Naive B cell (primary cell): ENCODE measurements at regions not wholly inside any gene's neighbourhood (a gene's known extent, or its start where the extent isn't known, plus 50 kb on each side); places are given as distances from the start of the nearest gene placed in this dataset.

ENCODE experiments used
- ATAC-seq, 2 donors: fragments of 150-1000 bp; cut with Tn5 transposase; 2 replicates each; pipeline ENCODE4 v1.10.0; 2021; ENCODE audit warnings: low read depth in 2 of 2, mild to moderate bottlenecking in 2 of 2, moderate library complexity in 2 of 2
- DNase-seq: peaks from one replicate; pipeline ENCODE4 v3.0.0; 2022
- H3K27ac Mint-ChIP-seq, 6 donors: one replicate each; pipeline ENCODE4 v1.8.0; 2020 to 2022; ENCODE audit warnings: mild to moderate bottlenecking in 6 of 6, mixed read lengths in 6 of 6, moderate library complexity in 5 of 6, inconsistent platforms in 2 of 6
- H3K27me3 Mint-ChIP-seq, 3 donors: one replicate each; pipeline ENCODE4 v1.8.0; 2021 to 2022; ENCODE audit warnings: mixed read lengths in 3 of 3, mild to moderate bottlenecking in 1 of 3
- H3K36me3 Mint-ChIP-seq, 2 donors: one replicate each; pipeline ENCODE4 v1.8.0; 2020 to 2022; ENCODE audit warnings: mixed read lengths in 2 of 2, inconsistent platforms in 1 of 2, mild to moderate bottlenecking in 1 of 2
- H3K4me1 Mint-ChIP-seq, 3 donors: one replicate each; pipeline ENCODE4 v1.8.0; 2020 to 2022; ENCODE audit warnings: mixed read lengths in 3 of 3, inconsistent platforms in 1 of 3, mild to moderate bottlenecking in 1 of 3, moderate library complexity in 1 of 3
- H3K4me3 Mint-ChIP-seq, 8 donors: one replicate each; pipeline ENCODE4 v1.8.0; 2020 to 2022; ENCODE audit warnings: mild to moderate bottlenecking in 8 of 8, mixed read lengths in 8 of 8, moderate library complexity in 8 of 8, inconsistent platforms in 2 of 8
- H3K9me3 Mint-ChIP-seq, 7 donors: one replicate each; pipeline ENCODE4 v1.8.0; 2020 to 2022; ENCODE audit warnings: mixed read lengths in 7 of 7, mild to moderate bottlenecking in 5 of 7, inconsistent platforms in 2 of 7, moderate library complexity in 1 of 7

DNA sequence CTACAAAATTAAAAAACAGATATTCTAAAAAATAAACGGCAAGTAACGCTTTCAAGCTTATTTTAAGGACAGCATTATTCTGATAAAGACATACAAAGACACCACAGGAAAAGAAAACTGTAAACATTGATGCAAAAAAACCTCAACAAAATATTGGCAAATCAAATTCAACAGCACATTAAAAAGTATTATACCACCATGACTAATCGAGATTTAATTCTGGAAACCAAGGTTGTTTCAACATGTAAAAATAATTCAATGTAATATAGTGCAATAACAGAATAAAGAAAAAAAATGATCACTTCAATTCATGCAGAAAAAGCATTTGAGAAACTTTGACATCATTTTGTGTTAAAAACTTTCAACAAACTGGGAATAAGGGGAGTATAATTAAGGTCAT is 1323.2 kb downstream of the FSCB start:
- no peak overlapping the region for H3K27ac Mint-ChIP-seq
- DNase-seq (no peak), ATAC-seq (no peak)
- H3K9me3 Mint-ChIP-seq, result peaks cover 0 to 11% (median 0%) of the 10 kb centered on the region in 7 donors
- H3K4me3 Mint-ChIP-seq, result no peak overlapping the region
- H3K4me1 Mint-ChIP-seq, result no peaks in the 10 kb centered on the region
- H3K27me3 Mint-ChIP-seq, result no peaks in the 10 kb centered on the region
- no peaks in the 10 kb centered on the region for H3K36me3 Mint-ChIP-seq

DNA sequence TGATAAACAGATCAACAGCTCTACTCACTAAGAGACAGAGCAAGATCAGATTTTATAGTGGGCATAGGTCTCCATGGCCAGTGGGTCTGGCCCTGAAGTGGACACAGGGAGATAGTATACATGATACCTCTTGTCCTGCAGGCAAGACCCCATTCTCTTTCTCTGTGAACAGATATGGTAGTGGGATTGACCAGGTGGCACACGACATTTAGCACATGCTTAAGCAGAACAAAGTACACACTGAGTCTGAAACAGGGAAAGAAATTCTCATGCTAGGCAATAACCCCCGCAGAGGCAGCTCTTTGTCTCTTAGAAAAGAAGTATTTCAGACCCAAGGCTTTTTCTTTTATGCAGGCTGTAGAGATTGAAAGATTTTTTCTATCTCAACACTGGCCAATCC is 1331.2 kb downstream of the FSCB start:
- Mint-ChIP-seq H3K4me3 (no peak overlapping the region), H3K9me3 (peaks cover 0 to under 1% (median 0%) of the 10 kb centered on the region in 7 donors), H3K27me3 (no peaks in the 10 kb centered on the region), H3K4me1 (no peaks in the 10 kb centered on the region), H3K36me3 (no peaks in the 10 kb centered on the region), H3K27ac (no peak overlapping the region)
- ATAC-seq (no peak), DNase-seq (no peak)

DNA sequence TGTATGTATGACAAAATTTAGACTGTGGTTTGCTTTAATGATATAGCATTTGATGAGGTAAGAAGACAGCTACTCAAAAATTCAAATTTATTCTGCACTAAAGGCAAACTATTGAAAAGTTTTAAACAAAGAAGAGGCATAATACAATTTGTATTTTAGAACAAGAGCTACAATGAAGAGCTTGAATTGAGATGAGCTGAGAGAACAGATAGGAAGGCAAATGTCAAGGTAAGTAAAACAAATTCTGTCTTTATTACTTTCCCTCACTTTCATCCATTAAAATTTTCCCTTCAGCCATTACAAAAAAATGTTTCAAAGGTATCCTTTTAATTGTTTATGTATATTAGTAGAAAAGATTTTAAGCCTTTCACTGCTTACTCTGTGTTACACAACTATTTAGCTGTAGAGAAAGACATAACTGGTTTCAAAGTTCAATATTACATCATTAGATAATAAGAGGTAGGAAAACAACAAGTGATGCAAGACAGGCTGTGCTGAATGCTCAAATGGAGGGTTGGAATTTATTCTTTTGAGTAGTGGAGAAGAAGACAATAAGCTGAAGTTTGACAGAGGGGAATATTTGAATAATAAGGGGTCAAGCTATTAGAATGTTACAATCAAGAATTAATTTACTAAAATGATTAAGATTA is 1334.1 kb downstream of the FSCB start:
- ATAC-seq (no peak), DNase-seq (no peak)
- Mint-ChIP-seq H3K27ac (no peak overlapping the region), H3K36me3 (no peaks in the 10 kb centered on the region), H3K27me3 (no peaks in the 10 kb centered on the region), H3K4me1 (no peaks in the 10 kb centered on the region), H3K9me3 (peaks cover 0 to 3% (median 0%) of the 10 kb centered on the region in 7 donors), H3K4me3 (no peak overlapping the region)

DNA sequence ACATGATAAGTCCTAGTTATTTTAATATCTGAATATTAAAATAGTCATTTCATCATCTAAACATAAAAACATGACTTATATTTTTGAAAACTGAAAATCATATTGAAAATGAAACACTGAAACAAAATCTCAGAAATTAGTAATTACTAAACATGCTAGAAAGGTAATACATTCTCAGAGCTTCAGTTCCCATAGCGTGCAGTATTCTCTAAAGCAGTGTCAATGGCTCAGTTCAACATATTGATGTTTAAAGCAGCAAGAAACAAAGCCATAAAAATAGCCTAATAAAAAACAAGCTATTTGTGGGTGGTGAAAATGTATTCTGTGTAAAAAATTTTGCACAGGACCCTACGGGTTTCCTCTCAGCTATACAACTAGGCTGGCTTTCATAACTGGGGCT is 1337.4 kb downstream of the FSCB start:
- ATAC-seq (no peak), DNase-seq (no peak)
- H3K9me3 Mint-ChIP-seq, result peaks cover 0 to 3% (median 0%) of the 10 kb centered on the region in 7 donors
- no peak overlapping the region for H3K27ac Mint-ChIP-seq
- H3K36me3 Mint-ChIP-seq, result no peaks in the 10 kb centered on the region
- no peaks in the 10 kb centered on the region for H3K4me1 Mint-ChIP-seq
- no peaks in the 10 kb centered on the region for H3K27me3 Mint-ChIP-seq
- H3K4me3 Mint-ChIP-seq, result no peak overlapping the region

DNA sequence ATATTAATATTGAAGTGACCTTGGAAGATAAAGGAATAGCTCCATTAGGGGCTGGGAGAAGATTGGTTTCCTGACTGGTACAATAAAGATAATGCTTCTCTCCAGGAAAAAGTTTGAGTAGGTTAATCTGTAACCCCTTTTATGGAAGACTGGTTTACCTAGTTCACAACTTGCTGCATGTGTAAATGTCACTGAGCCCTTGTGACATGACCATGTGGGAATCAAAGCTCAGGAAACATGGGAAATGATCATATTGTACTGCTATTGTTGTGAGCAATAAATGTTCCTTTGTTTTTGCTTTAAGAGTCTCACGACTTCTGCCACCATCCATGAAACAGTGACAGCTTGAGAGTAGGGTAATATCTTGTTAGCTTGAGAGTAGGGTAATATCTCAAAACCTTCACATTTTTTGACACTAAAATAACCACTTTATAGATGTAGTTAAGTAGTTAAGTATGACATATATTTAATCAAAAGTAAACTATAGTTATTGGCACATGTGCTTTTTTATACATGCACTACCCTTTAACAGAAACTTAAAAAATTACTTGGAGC is 1338.6 kb downstream of the FSCB start:
- Mint-ChIP-seq H3K36me3 (no peaks in the 10 kb centered on the region), H3K4me1 (no peaks in the 10 kb centered on the region), H3K4me3 (no peak overlapping the region), H3K27ac (no peak overlapping the region), H3K9me3 (peaks cover 0 to 4% (median 0%) of the 10 kb centered on the region in 7 donors), H3K27me3 (no peaks in the 10 kb centered on the region)
- ATAC-seq, result no peak
- DNase-seq, result no peak

DNA sequence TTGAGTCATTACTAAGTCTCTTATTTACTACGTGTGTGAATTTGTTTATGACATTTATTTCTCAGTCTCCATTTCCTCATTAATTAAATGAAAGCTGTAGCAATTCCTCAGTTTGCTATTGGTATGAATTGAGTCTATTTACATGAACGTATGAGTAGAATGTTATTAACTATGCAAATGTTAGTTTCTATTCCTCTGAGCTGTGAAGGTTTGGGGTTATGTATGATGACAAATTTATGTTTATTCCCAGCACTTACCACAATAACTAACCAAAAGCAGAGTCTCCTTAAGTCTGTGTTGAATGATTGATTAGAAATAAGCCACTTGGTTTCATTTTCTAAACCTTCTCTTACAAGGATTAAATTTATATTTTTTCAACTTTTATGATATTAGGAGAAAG is 1340.9 kb downstream of the FSCB start:
- no peak for DNase-seq
- no peak overlapping the region for H3K4me3 Mint-ChIP-seq
- no peak overlapping the region for H3K27ac Mint-ChIP-seq
- H3K9me3 Mint-ChIP-seq, result peaks cover 0 to 4% (median 0%) of the 10 kb centered on the region in 7 donors
- H3K4me1 Mint-ChIP-seq, result no peaks in the 10 kb centered on the region
- H3K36me3 Mint-ChIP-seq, result no peaks in the 10 kb centered on the region
- no peaks in the 10 kb centered on the region for H3K27me3 Mint-ChIP-seq
- ATAC-seq, result no peak

DNA sequence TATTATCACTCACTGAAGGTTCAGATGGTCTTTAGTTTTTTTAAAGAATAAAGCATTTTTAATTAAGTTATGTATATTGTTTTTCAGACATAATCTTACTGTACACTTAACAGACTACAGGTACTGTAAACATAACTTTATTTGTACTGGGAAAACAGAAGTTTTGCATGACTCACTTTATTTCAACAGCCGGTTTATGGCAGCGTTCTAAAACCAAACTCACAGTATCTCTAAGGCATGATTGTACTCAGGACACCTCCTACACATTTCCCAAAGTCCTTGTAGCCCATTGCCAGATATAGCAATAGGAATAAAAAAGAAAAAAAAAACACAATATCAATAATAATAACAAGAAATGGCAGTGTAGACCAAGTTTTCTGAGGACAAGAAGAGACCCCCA is 1341.4 kb downstream of the FSCB start:
- DNase-seq (no peak), ATAC-seq (no peak)
- no peak overlapping the region for H3K27ac Mint-ChIP-seq
- no peaks in the 10 kb centered on the region for H3K27me3 Mint-ChIP-seq
- H3K36me3 Mint-ChIP-seq, result no peaks in the 10 kb centered on the region
- H3K9me3 Mint-ChIP-seq, result peaks cover 0 to 4% (median 0%) of the 10 kb centered on the region in 7 donors
- H3K4me1 Mint-ChIP-seq, result no peaks in the 10 kb centered on the region
- H3K4me3 Mint-ChIP-seq, result no peak overlapping the region

DNA sequence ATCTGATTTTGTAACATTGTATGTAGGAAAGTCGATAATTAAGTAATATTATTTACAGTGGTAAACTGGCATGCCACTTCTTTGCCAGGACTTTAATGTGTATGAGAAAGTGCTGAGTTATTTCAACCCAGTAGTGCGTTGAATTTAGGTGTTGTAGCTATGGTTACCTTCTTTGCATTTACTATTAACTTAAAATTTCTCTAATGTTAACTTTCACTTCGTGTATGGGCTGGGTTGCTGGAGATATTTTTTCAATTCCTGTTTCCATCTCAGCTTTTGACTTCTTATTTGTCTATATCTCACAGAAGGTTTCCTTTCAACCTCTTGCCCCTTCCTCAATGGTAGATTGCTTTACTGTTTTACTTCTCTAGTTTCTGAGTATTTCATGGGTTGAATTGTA is 1345.6 kb downstream of the FSCB start:
- ATAC-seq, result no peak
- Mint-ChIP-seq H3K9me3 (peaks cover 0 to 7% (median 0%) of the 10 kb centered on the region in 7 donors), H3K4me1 (no peaks in the 10 kb centered on the region)

DNA sequence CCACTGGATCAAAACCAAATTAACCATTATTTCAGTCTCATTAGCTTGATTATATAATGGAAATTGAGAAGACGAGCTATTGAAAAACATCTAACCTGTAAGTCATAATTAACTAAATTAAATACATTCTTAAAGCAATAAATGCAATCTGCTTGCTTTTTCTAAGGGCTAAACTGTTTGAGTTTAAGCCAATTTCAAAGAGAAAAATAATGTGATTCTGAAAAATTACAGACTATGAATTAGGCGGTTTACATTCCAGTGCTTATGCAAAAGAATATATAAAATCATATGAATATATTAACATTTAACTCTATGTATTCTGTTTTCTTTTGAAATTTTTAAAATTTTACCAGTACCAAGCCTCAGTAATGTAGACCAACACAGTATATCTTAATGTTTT is 1349.4 kb downstream of the FSCB start:
- no peaks in the 10 kb centered on the region for H3K36me3 Mint-ChIP-seq
- H3K4me3 Mint-ChIP-seq, result no peak overlapping the region
- no peaks in the 10 kb centered on the region for H3K27me3 Mint-ChIP-seq
- peaks cover 0 to 4% (median 2%) of the 10 kb centered on the region in 7 donors for H3K9me3 Mint-ChIP-seq
- ATAC-seq (no peak), DNase-seq (no peak)
- H3K4me1 Mint-ChIP-seq, result no peaks in the 10 kb centered on the region
- H3K27ac Mint-ChIP-seq, result no peak overlapping the region

More for the DNA sequence above, 1345.6 kb downstream of the FSCB start:
- no peak for DNase-seq
- H3K4me3 Mint-ChIP-seq, result no peak overlapping the region
- H3K36me3 Mint-ChIP-seq, result no peaks in the 10 kb centered on the region
- no peak overlapping the region for H3K27ac Mint-ChIP-seq
- no peaks in the 10 kb centered on the region for H3K27me3 Mint-ChIP-seq

DNA sequence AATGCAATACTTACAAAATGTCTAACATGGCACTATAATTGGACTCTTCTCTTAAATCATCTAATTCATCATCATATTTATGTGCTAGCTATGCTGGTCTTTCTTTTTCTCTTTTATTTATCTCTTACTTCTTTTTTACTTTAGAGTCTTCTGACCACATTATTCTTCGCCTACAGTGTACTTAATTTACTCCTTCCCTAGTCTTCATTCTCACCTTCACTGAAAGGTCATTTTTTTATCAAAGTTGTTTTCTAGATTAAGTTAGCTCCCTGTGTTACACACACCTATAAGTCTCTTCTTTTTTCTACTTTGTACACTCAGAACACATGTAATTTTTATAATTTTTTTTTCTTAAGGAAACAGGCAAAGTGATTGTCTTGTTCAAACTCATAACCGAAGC is 1351.2 kb downstream of the FSCB start:
- H3K9me3 Mint-ChIP-seq, result peaks cover 0 to 4% (median 2%) of the 10 kb centered on the region in 7 donors
- H3K27me3 Mint-ChIP-seq, result no peaks in the 10 kb centered on the region
- ATAC-seq (no peak), DNase-seq (no peak)
- H3K36me3 Mint-ChIP-seq, result no peaks in the 10 kb centered on the region
- no peak overlapping the region for H3K4me3 Mint-ChIP-seq
- H3K27ac Mint-ChIP-seq, result no peak overlapping the region
- H3K4me1 Mint-ChIP-seq, result no peaks in the 10 kb centered on the region

DNA sequence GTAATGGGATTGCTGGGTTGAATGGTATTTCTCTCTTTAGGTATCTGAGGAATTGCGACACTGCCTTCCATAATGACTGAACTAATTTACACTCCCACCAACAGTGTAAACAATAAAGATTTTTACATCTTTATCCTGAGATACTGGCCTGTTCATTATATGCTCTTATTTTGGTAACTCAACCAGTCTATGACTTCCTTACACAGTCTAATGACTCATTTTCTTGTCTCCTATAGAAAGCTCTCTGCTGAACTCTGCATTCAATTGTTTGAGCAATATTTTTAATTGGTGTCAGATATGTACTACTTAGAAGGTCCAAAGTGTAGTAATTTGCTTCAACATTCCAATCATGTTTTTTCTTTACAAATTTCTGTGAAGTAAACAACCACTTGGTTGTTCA is 1351.8 kb downstream of the FSCB start:
- no peak for ATAC-seq
- Mint-ChIP-seq H3K27ac (no peak overlapping the region), H3K27me3 (no peaks in the 10 kb centered on the region), H3K36me3 (no peaks in the 10 kb centered on the region), H3K4me1 (no peaks in the 10 kb centered on the region), H3K4me3 (no peak overlapping the region), H3K9me3 (peaks cover 0 to 4% (median 2%) of the 10 kb centered on the region in 7 donors)
- DNase-seq, result no peak

DNA sequence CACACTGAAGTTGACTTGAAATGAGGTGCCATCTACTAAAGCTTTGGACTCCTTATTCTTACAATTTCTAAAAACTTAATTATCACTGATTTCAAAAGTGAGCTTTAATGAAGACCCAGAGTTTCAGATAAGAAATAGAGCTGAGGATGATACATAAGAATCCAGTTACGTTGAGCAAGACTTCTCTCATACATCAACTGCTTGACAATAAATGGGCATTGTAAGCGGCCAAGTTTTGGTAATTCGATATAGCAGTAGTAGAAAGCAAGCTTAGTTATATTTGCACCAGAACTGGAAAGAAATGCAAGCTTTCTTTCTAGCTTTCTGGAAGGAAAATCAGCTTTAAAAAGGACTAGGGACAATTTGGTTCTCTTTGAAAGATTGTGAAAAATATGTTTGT is 1359.6 kb downstream of the FSCB start:
- Mint-ChIP-seq H3K4me3 (no peak overlapping the region), H3K4me1 (no peaks in the 10 kb centered on the region), H3K27ac (no peak overlapping the region), H3K9me3 (no peaks in the 10 kb centered on the region), H3K36me3 (no peaks in the 10 kb centered on the region), H3K27me3 (no peaks in the 10 kb centered on the region)
- no peak for DNase-seq
- no peak for ATAC-seq

DNA sequence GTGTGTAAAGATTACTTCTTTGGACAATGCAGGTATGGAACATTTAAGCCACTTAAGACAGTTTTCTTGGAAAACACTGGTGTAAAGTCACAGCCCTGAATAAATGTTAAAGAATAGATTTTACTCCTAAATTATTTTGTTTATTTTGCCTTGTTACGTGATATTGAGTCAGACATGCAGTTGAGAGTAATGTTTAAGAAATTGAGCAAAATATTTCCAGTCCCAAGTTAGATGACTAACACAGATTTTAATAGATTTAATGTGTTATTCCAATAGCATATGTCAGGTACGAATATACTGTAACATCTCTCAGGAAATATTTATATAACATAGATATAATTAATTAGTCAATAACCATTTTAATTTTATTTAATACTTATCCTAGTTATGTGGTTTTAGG is 1361.7 kb downstream of the FSCB start:
- ATAC-seq (no peak), DNase-seq (no peak)
- Mint-ChIP-seq H3K27ac (no peak overlapping the region), H3K27me3 (no peaks in the 10 kb centered on the region), H3K4me1 (no peaks in the 10 kb centered on the region), H3K4me3 (no peak overlapping the region), H3K36me3 (no peaks in the 10 kb centered on the region), H3K9me3 (peaks cover 0 to 1% (median 0%) of the 10 kb centered on the region in 7 donors)

DNA sequence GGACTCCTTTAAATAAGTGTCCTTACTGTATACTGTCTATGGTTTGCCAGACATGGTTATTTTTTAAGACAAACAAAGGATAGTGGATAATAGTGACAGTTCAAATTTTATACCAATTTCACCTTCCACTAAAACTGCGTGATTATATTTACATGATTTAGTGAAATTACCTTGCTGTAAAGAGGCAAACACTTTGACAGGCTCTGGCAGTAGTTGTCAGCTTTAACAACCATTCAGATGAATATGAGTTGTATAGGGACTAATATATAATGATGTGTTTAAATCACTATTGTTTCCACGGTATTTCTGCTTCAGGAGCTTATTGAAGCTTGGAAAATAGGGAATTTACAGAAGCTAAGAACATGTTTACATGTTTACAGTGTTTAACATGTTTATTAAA is 1364.0 kb downstream of the FSCB start:
- no peaks in the 10 kb centered on the region for H3K27me3 Mint-ChIP-seq
- no peaks in the 10 kb centered on the region for H3K36me3 Mint-ChIP-seq
- ATAC-seq (no peak), DNase-seq (no peak)
- H3K9me3 Mint-ChIP-seq, result peaks cover 0 to 2% (median 0%) of the 10 kb centered on the region in 7 donors
- H3K4me1 Mint-ChIP-seq, result no peaks in the 10 kb centered on the region
- H3K27ac Mint-ChIP-seq, result no peak overlapping the region
- H3K4me3 Mint-ChIP-seq, result no peak overlapping the region
